ENCODE measurements at regions not wholly inside any gene's neighbourhood (a gene's known extent, or its start where the extent isn't known, plus 50 kb on each side); places are given as distances from the start of the nearest gene placed in this dataset.

GRCh38 chr9:69955536-69956355 lies 87.9 kb upstream of the MAMDC2 start:
- no peak for DNase-seq

GRCh38 chr9:69961843-69962242 lies 81.8 kb upstream of the MAMDC2 start:
- DNase-seq: no peak

GRCh38 chr9:69963803-69964202 lies 79.8 kb upstream of the MAMDC2 start:
- DNase-seq: no peak

- DNase-seq: no peak
These were observed 79.2 kb upstream of the MAMDC2 start for GRCh38 chr9:69964446-69964845.

- no peak for DNase-seq
These were observed 78.1 kb upstream of the MAMDC2 start for GRCh38 chr9:69965416-69966145.

GRCh38 chr9:69967344-69967743 lies 76.3 kb upstream of the MAMDC2 start:
- no peak for DNase-seq

GRCh38 chr9:69970001-69970533 lies 73.6 kb upstream of the MAMDC2 start:
- no peak for DNase-seq

GRCh38 chr9:69971643-69972449 lies 71.8 kb upstream of the MAMDC2 start:
- DNase-seq: peak in 4 of 6 experiments; percentile 0 to 13 (median 10)

GRCh38 chr9:69975681-69976080 lies 68.0 kb upstream of the MAMDC2 start:
- DNase-seq: no peak

- no peak for DNase-seq
These were observed 67.5 kb upstream of the MAMDC2 start for GRCh38 chr9:69976152-69976551.

GRCh38 chr9:69980041-69980440 lies 63.6 kb upstream of the MAMDC2 start:
- DNase-seq: no peak

- no peak for DNase-seq
These were observed 63.1 kb upstream of the MAMDC2 start for GRCh38 chr9:69980591-69980990.

- DNase-seq: no peak
These were observed 61.8 kb upstream of the MAMDC2 start for GRCh38 chr9:69981686-69982445.

- no peak for DNase-seq
These were observed 58.8 kb upstream of the MAMDC2 start for GRCh38 chr9:69984831-69985230.

- DNase-seq: no peak
These were observed 57.7 kb upstream of the MAMDC2 start for GRCh38 chr9:69985971-69986370.

- DNase-seq: no peak
These were observed 56.7 kb upstream of the MAMDC2 start for GRCh38 chr9:69986970-69987369.

- DNase-seq: no peak
These were observed 56.2 kb upstream of the MAMDC2 start for GRCh38 chr9:69987457-69987856.

GRCh38 chr9:69993110-69993509 lies 50.5 kb upstream of the MAMDC2 start:
- DNase-seq: no peak

All from stimulated activated naive CD4-positive, alpha-beta T cell (primary cell).